ENCODE measurements at regions not wholly inside any gene's neighbourhood (a gene's known extent, or its start where the extent isn't known, plus 50 kb on each side); places are given as distances from the start of the nearest gene placed in this dataset.

GRCh38 chr18:5717256-5717655, 173.5 kb upstream of the EPB41L3 start:
- H3K4me3 ChIP-seq (ENCODE audit: low read depth, low read length) = no peak overlapping the region
- no peak for DNase-seq (ENCODE audit: low read depth)
- TF ChIP-seq MYC (IDR thresholded peaks at IDR 0.05; ENCODE audit: low read depth, low read length) (no peak), MAX (IDR thresholded peaks at IDR 0.05; ENCODE audit: low read depth, low read length) (no peak), CTCF (IDR thresholded peaks at IDR 0.05; ENCODE audit: low read depth, low read length) (no peak), POLR2A (IDR thresholded peaks at IDR 0.05; ENCODE audit: extremely low read depth, insufficient read length) (no peak)

GRCh38 chr18:5710676-5711075, 166.9 kb upstream of the EPB41L3 start:
- DNase-seq (ENCODE audit: low read depth) = no peak
- no peak overlapping the region for H3K4me3 ChIP-seq (ENCODE audit: low read depth, low read length)
- no peak for TF ChIP-seq POLR2A (IDR thresholded peaks at IDR 0.05; ENCODE audit: extremely low read depth, insufficient read length)
- TF ChIP-seq MAX (IDR thresholded peaks at IDR 0.05; ENCODE audit: low read depth, low read length) = no peak
- no peak for TF ChIP-seq CTCF (IDR thresholded peaks at IDR 0.05; ENCODE audit: low read depth, low read length)

GRCh38 chr18:5710235-5710634, 166.4 kb upstream of the EPB41L3 start:
- TF ChIP-seq MYC (IDR thresholded peaks at IDR 0.05; ENCODE audit: low read depth, low read length) = no peak
- TF ChIP-seq POLR2A (IDR thresholded peaks at IDR 0.05; ENCODE audit: extremely low read depth, insufficient read length) = no peak
- no peak for TF ChIP-seq MAX (IDR thresholded peaks at IDR 0.05; ENCODE audit: low read depth, low read length)
- TF ChIP-seq CTCF (IDR thresholded peaks at IDR 0.05; ENCODE audit: low read depth, low read length) = no peak
- DNase-seq (ENCODE audit: low read depth) = no peak
- H3K4me3 ChIP-seq (ENCODE audit: low read depth, low read length) = no peak overlapping the region

- DNase-seq (ENCODE audit: low read depth) = peak; percentile 65
- TF ChIP-seq MYC (IDR thresholded peaks at IDR 0.05; ENCODE audit: low read depth, low read length) = no peak
- no peak for TF ChIP-seq POLR2A (IDR thresholded peaks at IDR 0.05; ENCODE audit: extremely low read depth, insufficient read length)
- TF ChIP-seq CTCF (IDR thresholded peaks at IDR 0.05; ENCODE audit: low read depth, low read length) = no peak
- no peak for TF ChIP-seq MAX (IDR thresholded peaks at IDR 0.05; ENCODE audit: low read depth, low read length)
- no peak overlapping the region for H3K4me3 ChIP-seq (ENCODE audit: low read depth, low read length)
Observed at GRCh38 chr18:5709476-5710095, 165.8 kb upstream of the EPB41L3 start.

GRCh38 chr18:5707586-5707985, 163.8 kb upstream of the EPB41L3 start:
- H3K4me3 ChIP-seq (ENCODE audit: low read depth, low read length) = no peak overlapping the region
- no peak for DNase-seq (ENCODE audit: low read depth)

More at GRCh38 chr18:5707586-5707985, 163.8 kb upstream of the EPB41L3 start:
- TF ChIP-seq MYC (IDR thresholded peaks at IDR 0.05; ENCODE audit: low read depth, low read length) (no peak), CTCF (IDR thresholded peaks at IDR 0.05; ENCODE audit: low read depth, low read length) (no peak), MAX (IDR thresholded peaks at IDR 0.05; ENCODE audit: low read depth, low read length) (no peak), POLR2A (IDR thresholded peaks at IDR 0.05; ENCODE audit: extremely low read depth, insufficient read length) (no peak)

Data from NB4 (cell line).